ENCODE measurements at regions not wholly inside any gene's neighbourhood (a gene's known extent, or its start where the extent isn't known, plus 50 kb on each side); places are given as distances from the start of the nearest gene placed in this dataset.

DNA sequence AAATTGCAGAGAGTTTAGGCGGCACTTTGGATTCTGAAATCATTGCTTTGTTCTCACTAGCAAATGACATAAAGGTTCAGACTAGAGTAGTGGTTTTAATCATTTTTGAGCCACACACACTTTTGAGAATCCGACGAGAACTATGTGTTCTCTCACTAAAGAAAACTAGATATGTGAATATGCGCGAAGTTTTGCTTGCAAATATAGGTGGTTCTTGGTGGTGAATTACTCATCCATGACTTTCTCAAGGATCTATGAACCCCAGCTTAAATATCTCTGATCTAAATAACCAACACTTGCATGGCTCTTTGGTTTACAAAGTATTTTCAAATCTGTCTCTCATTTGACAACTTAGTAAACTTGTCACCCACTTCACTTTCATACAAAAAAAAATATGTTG is 54.8 kb downstream of the NOG start:
- POLR2A ChIA-PET: no interaction called here
- DNase-seq (no peak), ATAC-seq (ENCODE audit: low read depth) (no peak)
- H3K36me3 Mint-ChIP-seq: no peaks in the 10 kb centered on the region
- H3K27me3 Mint-ChIP-seq: peaks cover 3% of the 10 kb centered on the region
- H3K4me1 Mint-ChIP-seq: no peaks in the 10 kb centered on the region
- H3K27ac Mint-ChIP-seq: no peak overlapping the region
- H3K9me3 Mint-ChIP-seq: peaks cover 3% of the 10 kb centered on the region
- no peak overlapping the region for H3K4me3 Mint-ChIP-seq

DNA sequence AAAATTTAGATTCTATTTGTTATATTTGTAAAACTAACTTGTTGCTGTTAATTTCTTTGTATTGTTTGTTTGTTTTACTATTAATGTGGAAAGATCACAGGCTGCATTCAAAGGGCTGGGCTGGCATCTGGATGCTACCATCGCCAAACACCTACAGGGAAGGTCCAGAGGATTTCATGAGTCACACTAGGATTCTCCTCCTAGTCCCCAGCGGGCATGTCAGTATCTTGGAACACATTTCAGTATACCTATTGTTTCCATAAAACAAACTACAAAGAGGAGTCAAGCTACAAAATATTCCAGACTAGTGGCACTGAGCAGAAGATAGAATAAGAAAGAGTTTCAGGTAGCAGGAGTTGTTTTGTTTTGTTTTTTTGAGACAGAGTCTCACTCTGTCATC is 55.3 kb downstream of the NOG start:
- Mint-ChIP-seq H3K4me3 (no peak overlapping the region), H3K4me1 (peaks cover 2% of the 10 kb centered on the region), H3K27ac (no peak overlapping the region), H3K36me3 (no peaks in the 10 kb centered on the region), H3K9me3 (peaks cover 3% of the 10 kb centered on the region), H3K27me3 (peaks cover 5% of the 10 kb centered on the region)
- POLR2A ChIA-PET: no interaction called here
- no peak for DNase-seq
- no peak for ATAC-seq (ENCODE audit: low read depth)

DNA sequence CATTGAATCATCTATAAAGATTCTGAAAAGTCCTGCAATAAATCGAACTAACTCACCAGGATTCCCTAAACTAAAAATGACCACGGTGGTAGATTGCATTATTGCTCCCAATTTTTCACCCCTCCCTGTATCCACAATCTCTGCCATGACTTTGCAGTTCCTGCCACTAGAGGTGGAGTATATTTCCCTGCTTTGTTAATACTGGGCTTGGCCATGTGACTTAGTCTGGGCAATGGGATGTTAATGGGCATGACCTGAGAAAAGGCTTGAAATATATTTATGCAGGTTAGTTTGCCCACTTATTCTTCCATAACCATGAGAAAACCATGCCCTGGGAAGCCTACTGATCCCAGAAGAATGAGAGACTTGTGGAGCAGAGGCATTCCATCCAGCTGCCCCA is 59.1 kb downstream of the NOG start:
- Mint-ChIP-seq H3K27me3 (peaks cover 4% of the 10 kb centered on the region), H3K4me3 (no peak overlapping the region), H3K36me3 (no peaks in the 10 kb centered on the region), H3K27ac (no peak overlapping the region), H3K4me1 (peaks cover 2% of the 10 kb centered on the region), H3K9me3 (peaks cover 3% of the 10 kb centered on the region)
- POLR2A ChIA-PET: interaction anchor here (0.7 kb wide), 1 partner anchor 35 kb away, joined by 3 read pairs; no protein-coding TSS in a partner anchor
- ATAC-seq (ENCODE audit: low read depth) (no peak), DNase-seq (no peak)

DNA sequence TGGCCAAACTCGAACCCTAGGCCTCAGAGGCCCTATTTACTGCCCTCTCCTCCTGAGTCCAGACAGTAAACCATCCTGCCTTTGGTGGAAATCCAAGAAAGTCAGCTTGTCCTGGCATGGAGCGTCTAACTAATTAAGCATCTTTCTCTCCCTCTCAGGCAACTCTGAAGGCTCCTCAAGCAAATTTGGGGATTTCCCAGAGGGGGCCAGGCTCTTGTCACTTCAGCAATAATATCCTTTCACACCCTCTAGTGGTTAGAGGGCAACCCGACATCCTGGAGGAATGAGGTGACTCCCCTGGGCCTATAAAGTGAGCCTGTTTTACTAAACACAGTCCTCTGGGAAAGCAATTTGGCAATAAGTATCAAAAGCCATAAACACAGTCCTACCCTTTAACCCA is 60.4 kb downstream of the NOG start:
- Mint-ChIP-seq H3K4me3 (no peak overlapping the region), H3K4me1 (peaks cover 2% of the 10 kb centered on the region), H3K9me3 (peaks cover 3% of the 10 kb centered on the region), H3K36me3 (no peaks in the 10 kb centered on the region), H3K27me3 (peaks cover 7% of the 10 kb centered on the region), H3K27ac (no peak overlapping the region)
- no peak for DNase-seq
- ATAC-seq (ENCODE audit: low read depth): peak; percentile 89
- POLR2A ChIA-PET: no interaction called here

DNA sequence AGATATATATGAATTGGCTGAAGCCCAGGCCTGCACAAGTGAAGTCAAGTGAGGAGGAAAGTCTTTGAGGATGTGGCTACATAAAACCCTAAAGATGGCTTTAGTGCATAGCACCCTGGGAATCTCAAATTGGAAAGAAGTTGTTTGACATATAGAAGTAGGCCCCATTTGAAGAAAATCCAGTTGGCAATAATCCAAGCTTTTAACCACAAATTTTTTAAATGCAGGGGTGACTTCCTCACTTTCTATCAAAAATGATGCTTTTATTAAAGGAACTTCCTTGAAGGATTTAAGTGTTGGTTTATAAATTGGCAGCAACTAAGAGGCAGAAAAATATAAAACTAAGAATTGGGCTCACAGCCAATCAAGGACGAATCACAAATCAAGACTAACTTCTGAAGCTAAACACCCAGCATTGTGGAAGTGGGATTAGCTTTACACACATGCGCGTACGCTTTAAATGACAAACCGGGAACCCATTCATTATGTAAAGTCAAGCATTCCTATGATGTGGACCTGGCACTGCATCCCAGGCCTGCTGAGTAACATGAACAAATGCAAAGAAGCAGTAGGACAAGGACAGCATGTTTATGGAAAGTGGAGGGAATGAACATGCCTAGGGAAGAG is 63.3 kb downstream of the NOG start:
- POLR2A ChIA-PET: no interaction called here
- H3K27ac Mint-ChIP-seq: no peak overlapping the region

DNA sequence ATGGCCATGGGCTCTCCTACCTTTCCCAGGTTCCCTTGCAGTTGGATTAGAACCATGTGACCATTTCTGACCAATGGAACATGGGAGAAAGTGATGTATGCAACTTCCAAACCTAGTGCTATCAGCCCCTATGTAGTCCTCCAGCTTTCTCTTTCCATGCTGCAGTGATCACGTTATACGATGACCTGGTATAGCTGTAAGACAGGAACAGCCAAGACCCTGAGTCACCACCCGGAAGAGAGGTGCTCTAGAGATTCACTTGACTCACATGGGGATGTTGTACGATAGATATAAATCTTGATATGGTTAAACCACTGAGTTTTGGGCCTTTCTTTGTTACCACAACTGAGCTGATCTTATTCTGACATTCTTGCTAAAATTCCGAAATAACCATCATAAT is 65.1 kb downstream of the NOG start:
- Mint-ChIP-seq H3K9me3 (no peaks in the 10 kb centered on the region), H3K27ac (no peak overlapping the region), H3K4me3 (no peak overlapping the region), H3K4me1 (peaks cover 2% of the 10 kb centered on the region), H3K27me3 (peaks cover 3% of the 10 kb centered on the region), H3K36me3 (no peaks in the 10 kb centered on the region)
- ATAC-seq (ENCODE audit: low read depth) (no peak), DNase-seq (no peak)
- POLR2A ChIA-PET: no interaction called here

More for the DNA sequence above, 63.3 kb downstream of the NOG start:
- Mint-ChIP-seq H3K27me3 (peaks cover 5% of the 10 kb centered on the region), H3K36me3 (no peaks in the 10 kb centered on the region), H3K9me3 (no peaks in the 10 kb centered on the region), H3K4me1 (peaks cover 2% of the 10 kb centered on the region), H3K4me3 (no peak overlapping the region)
- DNase-seq: no peak
- ATAC-seq (ENCODE audit: low read depth): no peak

DNA sequence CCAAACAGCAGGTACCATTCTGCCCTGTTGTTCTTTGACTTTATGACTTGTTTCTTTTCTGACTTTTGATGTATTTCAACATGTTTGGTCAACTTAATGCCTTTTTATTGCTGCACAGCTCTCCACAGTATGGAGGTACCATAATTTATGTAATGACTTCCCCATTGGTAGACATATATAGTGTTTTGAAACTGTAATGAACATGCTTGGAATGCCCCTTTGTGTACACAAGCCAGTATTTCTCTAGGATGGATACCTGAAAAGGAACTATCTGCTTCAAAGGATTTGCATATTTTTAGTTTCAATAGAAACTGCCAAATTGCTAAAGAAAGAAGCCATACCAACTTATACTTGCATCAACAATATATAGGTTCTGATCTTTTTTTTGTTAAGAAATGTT is 66.1 kb downstream of the NOG start:
- no peak for DNase-seq
- H3K4me3 Mint-ChIP-seq: no peak overlapping the region
- ATAC-seq (ENCODE audit: low read depth): no peak
- H3K27ac Mint-ChIP-seq: no peak overlapping the region
- no peaks in the 10 kb centered on the region for H3K4me1 Mint-ChIP-seq
- H3K9me3 Mint-ChIP-seq: no peaks in the 10 kb centered on the region
- H3K36me3 Mint-ChIP-seq: no peaks in the 10 kb centered on the region
- POLR2A ChIA-PET: no interaction called here
- peaks cover 3% of the 10 kb centered on the region for H3K27me3 Mint-ChIP-seq

DNA sequence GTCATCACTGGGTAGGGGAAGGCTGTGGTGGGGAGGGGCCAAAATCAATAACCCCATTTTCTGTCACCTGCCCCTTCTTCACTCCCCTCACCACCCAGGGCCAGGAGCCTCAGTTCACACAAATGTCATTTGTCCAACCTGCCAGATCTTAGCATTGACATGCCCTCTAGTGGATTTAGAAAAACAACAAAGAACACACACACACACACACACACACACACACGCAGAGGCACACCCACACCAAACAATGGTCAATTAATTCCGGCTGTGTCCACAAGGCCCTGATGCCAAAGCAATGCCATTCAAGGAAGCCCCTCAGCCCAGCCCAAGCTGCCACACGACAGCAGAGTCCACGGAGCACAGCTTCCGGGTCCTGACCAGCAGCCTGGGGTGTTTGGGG is 68.4 kb downstream of the NOG start:
- no peaks in the 10 kb centered on the region for H3K9me3 Mint-ChIP-seq
- no peaks in the 10 kb centered on the region for H3K4me1 Mint-ChIP-seq
- POLR2A ChIA-PET: no interaction called here
- DNase-seq: no peak
- H3K27me3 Mint-ChIP-seq: peaks cover 11% of the 10 kb centered on the region
- no peaks in the 10 kb centered on the region for H3K36me3 Mint-ChIP-seq
- no peak overlapping the region for H3K4me3 Mint-ChIP-seq
- no peak overlapping the region for H3K27ac Mint-ChIP-seq
- no peak for ATAC-seq (ENCODE audit: low read depth)

DNA sequence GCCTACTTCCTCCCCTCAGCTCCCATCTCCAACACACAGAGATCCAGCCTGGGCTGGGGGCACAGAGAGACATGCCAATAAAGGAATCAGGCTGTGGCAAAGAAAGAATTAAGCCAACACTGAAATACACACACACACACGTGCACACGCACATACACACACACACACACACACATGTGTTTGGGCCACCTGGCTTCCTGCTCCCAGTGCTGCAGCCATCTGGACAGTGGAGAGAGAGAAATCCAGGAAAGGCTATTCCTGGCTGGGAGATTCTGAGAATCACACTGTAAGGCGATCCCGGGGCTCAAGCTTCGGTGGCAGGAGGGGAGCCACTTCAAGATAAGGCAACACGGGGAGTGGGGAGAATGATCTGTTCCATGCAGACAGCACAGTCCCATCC is 72.4 kb downstream of the NOG start:
- H3K27ac Mint-ChIP-seq: no peak overlapping the region
- no peaks in the 10 kb centered on the region for H3K4me1 Mint-ChIP-seq
- H3K4me3 Mint-ChIP-seq: no peak overlapping the region
- H3K36me3 Mint-ChIP-seq: no peaks in the 10 kb centered on the region
- no peaks in the 10 kb centered on the region for H3K9me3 Mint-ChIP-seq
- ATAC-seq (ENCODE audit: low read depth) (no peak), DNase-seq (no peak)
- POLR2A ChIA-PET: no interaction called here
- peaks cover 32% of the 10 kb centered on the region for H3K27me3 Mint-ChIP-seq

DNA sequence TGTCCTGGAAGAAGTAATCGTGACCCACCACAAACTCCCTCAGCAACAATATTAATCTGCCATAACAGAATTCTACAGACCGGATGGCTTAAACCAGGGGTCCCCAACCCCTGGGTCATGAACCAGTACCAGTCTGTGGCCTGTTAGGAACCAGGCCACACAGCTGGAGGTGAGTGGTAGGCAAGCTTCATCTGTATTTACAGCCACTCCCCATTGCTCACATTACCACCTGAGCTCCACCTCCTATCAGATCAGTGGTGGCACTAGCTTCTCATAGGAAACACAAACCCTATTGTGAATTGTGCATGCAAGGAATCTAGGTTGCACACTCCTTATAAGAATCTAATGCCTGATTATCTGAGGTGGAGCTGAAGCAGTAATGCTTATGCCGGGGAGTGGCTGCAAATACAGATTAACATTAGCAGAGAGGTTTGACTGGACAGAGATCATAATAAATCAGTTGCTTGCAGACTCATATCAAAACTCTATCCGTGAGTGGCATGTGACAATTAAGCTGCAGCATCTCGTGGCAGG is 74.5 kb downstream of the NOG start:
- peaks cover 1% of the 10 kb centered on the region for H3K36me3 Mint-ChIP-seq

DNA sequence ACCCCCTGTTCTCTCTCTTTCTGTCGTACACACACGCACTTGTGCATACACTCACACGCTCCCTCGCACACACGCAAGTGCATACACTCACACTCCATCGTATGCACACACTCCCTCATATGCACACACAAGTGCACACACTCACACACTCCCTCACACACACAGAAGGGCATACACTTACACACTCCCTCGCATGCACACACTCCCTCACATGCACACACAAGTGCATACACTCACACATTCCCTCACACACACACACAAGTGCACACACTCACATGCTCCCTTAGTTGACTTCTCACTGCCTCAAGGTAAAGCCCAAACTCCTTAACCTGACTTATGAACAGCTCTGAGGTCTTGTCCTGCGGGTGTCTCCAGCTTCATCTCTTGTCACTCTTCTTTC is 78.7 kb downstream of the NOG start:
- peaks cover 1% of the 10 kb centered on the region for H3K36me3 Mint-ChIP-seq
- DNase-seq (no peak), ATAC-seq (ENCODE audit: low read depth) (no peak)
- H3K4me1 Mint-ChIP-seq: peaks cover 13% of the 10 kb centered on the region
- no peak overlapping the region for H3K27ac Mint-ChIP-seq
- H3K27me3 Mint-ChIP-seq: peaks cover 61% of the 10 kb centered on the region
- H3K4me3 Mint-ChIP-seq: no peak overlapping the region
- peaks cover 4% of the 10 kb centered on the region for H3K9me3 Mint-ChIP-seq
- POLR2A ChIA-PET: no interaction called here

More for the DNA sequence above, 74.5 kb downstream of the NOG start:
- H3K27ac Mint-ChIP-seq: no peak overlapping the region
- peaks cover 4% of the 10 kb centered on the region for H3K9me3 Mint-ChIP-seq
- DNase-seq (no peak), ATAC-seq (ENCODE audit: low read depth) (no peak)
- H3K4me1 Mint-ChIP-seq: no peaks in the 10 kb centered on the region
- H3K27me3 Mint-ChIP-seq: peaks cover 48% of the 10 kb centered on the region
- POLR2A ChIA-PET: no interaction called here
- H3K4me3 Mint-ChIP-seq: no peak overlapping the region

DNA sequence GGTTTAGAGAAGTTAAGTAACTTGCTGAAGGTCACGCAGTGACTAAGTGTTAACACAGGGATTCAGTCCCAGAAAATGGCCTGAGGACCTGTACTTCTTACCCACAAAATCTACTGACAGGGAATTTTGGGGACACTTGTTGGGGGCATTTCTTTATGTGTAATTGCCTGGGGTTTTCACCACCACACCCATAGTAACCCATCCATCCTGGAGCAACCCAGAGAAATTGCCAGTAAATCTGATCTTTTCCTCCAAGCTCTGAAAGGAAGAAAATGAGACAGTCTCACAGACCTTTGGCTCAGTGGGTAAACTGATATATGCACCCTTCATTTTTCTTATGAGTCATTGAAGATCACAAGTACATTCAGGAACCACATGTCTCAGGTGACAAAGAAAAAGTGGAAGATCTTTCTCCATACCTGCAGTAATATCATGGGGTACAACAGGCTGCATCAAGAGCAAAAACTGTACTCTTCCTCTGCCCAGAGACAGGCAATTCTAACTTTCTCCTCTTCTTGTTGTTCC is 81.0 kb downstream of the NOG start:
- Mint-ChIP-seq H3K4me1 (peaks cover 18% of the 10 kb centered on the region), H3K4me3 (no peak overlapping the region), H3K9me3 (peaks cover 4% of the 10 kb centered on the region), H3K36me3 (peaks cover 1% of the 10 kb centered on the region), H3K27me3 (peaks cover 47% of the 10 kb centered on the region), H3K27ac (no peak overlapping the region)
- no peak for DNase-seq
- POLR2A ChIA-PET: no interaction called here
- ATAC-seq (ENCODE audit: low read depth): no peak

DNA sequence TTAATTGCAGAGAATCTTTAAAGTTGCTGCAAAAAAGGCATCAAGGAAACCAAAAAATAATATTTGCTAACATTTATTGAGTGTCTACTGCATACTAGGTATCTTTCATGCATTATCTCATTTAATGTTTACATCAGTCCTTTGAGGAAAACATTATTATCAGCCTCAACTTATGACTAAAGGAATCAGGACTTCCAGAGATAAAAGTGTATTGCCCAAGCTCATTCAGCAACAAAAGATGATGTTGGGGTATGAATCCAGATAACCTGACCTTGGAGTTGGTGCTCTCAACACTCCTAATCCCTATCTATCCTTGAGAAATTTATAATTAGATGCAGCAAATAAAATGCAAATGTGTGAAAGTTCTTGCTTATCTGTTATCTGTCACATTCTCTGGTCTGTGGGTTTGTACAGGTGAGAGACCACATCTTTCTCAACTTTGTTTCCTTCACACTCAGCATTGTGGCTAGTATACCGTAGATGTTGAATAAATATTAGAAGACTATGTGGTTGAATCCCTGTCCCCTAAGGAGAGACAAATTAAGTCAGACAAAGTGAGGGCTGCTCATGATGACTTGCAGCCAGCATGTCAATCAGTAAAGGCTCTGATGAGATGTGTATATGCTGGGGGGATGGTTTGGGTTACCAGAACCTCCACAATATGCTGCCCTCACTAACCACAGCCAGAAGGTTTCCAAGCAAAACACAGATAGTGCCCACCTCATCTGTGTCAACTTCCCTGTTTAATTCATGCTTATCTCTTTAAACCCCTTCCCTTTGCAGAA is 82.6 kb downstream of the NOG start:
- POLR2A ChIA-PET: no interaction called here
- Mint-ChIP-seq H3K27me3 (peaks cover 36% of the 10 kb centered on the region), H3K36me3 (peaks cover 1% of the 10 kb centered on the region), H3K9me3 (peaks cover 4% of the 10 kb centered on the region), H3K27ac (no peak overlapping the region), H3K4me1 (peaks cover 24% of the 10 kb centered on the region), H3K4me3 (no peak overlapping the region)
- ATAC-seq (ENCODE audit: low read depth) (no peak), DNase-seq (no peak)

DNA sequence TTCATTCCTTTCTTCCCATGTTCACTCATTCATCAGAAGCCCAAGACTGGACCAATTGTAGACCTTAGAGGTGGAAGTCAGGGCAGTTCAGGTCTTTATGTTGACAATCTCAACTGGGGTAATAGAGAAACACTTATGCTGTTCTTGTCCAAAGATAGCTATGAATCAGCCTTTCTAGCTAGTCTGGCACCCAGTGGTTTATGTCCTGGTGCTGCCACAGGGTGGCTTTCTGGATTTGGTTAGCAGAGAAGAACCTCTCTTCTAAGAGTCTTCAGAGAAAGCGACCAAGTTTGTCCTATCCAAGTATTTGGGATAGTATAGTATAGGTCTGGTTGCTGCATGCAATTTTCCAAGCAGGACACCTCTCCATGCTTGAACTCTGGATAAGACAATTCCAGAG is 83.3 kb downstream of the NOG start:
- Mint-ChIP-seq H3K36me3 (peaks cover 1% of the 10 kb centered on the region), H3K9me3 (peaks cover 4% of the 10 kb centered on the region), H3K27ac (no peak overlapping the region), H3K4me1 (peaks cover 24% of the 10 kb centered on the region), H3K4me3 (no peak overlapping the region), H3K27me3 (peaks cover 33% of the 10 kb centered on the region)
- POLR2A ChIA-PET: no interaction called here
- DNase-seq: no peak
- no peak for ATAC-seq (ENCODE audit: low read depth)

All from activated naive CD8-positive, alpha-beta T cell treated with anti-CD3 and anti-CD28 coated beads, Interleukin-2, amount 10 ng/mL, durations not matched to agents 7 days and 5 days (primary cell).